HG03460 (cell line): ENCODE measurements at regions not wholly inside any gene's neighbourhood (a gene's known extent, or its start where the extent isn't known, plus 50 kb on each side); places are given as distances from the start of the nearest gene placed in this dataset.
A peak's percentile ranks its signal among the peaks of the same experiment; 100 is the strongest.
"Not testable (repeated sequence)": the region's sequence is repeated elsewhere in the genome, so short reads cannot be mapped to it uniquely, and the experiment has no call there.

Experiments
- ATAC-seq: cut with Tn5 transposase; IDR thresholded peaks from one replicate; pipeline ENCODE4 v1.9.1; 2021; ENCODE audit not compliant: unreplicated experiment

GRCh38 chr4:164301430-164301829 is 452.5 kb upstream of the SMIM31 start:
- ATAC-seq, result no peak

- ATAC-seq, result peak; percentile 71
Measured at GRCh38 chr4:164304101-164304639, 449.8 kb upstream of the SMIM31 start.

- no peak for ATAC-seq
Measured at GRCh38 chr4:164304861-164305260, 449.1 kb upstream of the SMIM31 start.

GRCh38 chr4:164307262-164307661 is 446.7 kb upstream of the SMIM31 start:
- ATAC-seq, result no peak

- no peak for ATAC-seq
Measured at GRCh38 chr4:164312671-164313070, 441.3 kb upstream of the SMIM31 start.

- ATAC-seq, result no peak
Measured at GRCh38 chr4:164313853-164314252, 440.1 kb upstream of the SMIM31 start.

- ATAC-seq, result no peak
Measured at GRCh38 chr4:164318350-164318749, 435.6 kb upstream of the SMIM31 start.

GRCh38 chr4:164319688-164320087 is 434.2 kb upstream of the SMIM31 start:
- ATAC-seq, result no peak

- no peak for ATAC-seq
Measured at GRCh38 chr4:164320847-164321246, 433.1 kb upstream of the SMIM31 start.

GRCh38 chr4:164326056-164326455 is 427.9 kb upstream of the SMIM31 start:
- ATAC-seq, result no peak

GRCh38 chr4:164337219-164337944 is 416.5 kb upstream of the SMIM31 start:
- ATAC-seq, result no peak

GRCh38 chr4:164343472-164343976 is 410.4 kb upstream of the SMIM31 start:
- no peak for ATAC-seq

GRCh38 chr4:164345756-164346155 is 408.2 kb upstream of the SMIM31 start:
- ATAC-seq, result no peak

GRCh38 chr4:164350061-164350460 is 403.9 kb upstream of the SMIM31 start:
- no peak for ATAC-seq

GRCh38 chr4:164350716-164351115 is 403.2 kb upstream of the SMIM31 start:
- ATAC-seq, result not testable (repeated sequence)

GRCh38 chr4:164357957-164358356 is 396.0 kb upstream of the SMIM31 start:
- ATAC-seq, result no peak

GRCh38 chr4:164358400-164358799 is 395.5 kb upstream of the SMIM31 start:
- ATAC-seq, result no peak

GRCh38 chr4:164359881-164360280 is 394.1 kb upstream of the SMIM31 start:
- no peak for ATAC-seq

GRCh38 chr4:164368894-164369293 is 385.0 kb upstream of the SMIM31 start:
- no peak for ATAC-seq

- ATAC-seq, result no peak
Measured at GRCh38 chr4:164373021-164373420, 380.9 kb upstream of the SMIM31 start.

GRCh38 chr4:164377277-164377676 is 376.7 kb upstream of the SMIM31 start:
- no peak for ATAC-seq

GRCh38 chr4:164378361-164378760 is 375.6 kb upstream of the SMIM31 start:
- no peak for ATAC-seq

GRCh38 chr4:164379694-164380093 is 374.2 kb upstream of the SMIM31 start:
- ATAC-seq, result no peak
